Activated CD4-positive, alpha-beta T cell treated with anti-CD3 and anti-CD28 coated beads, Interleukin-2, amount 50 U/mL, for 48 hours (primary cell): ENCODE measurements at regions not wholly inside any gene's neighbourhood (a gene's known extent, or its start where the extent isn't known, plus 50 kb on each side); places are given as distances from the start of the nearest gene placed in this dataset.
"Not testable (repeated sequence)": the region's sequence is repeated elsewhere in the genome, so short reads cannot be mapped to it uniquely, and the experiment has no call there.

Source experiments
- DNase-seq, 2 experiments: peaks; one replicate each; pipeline ENCODE4 v3.0.0-alpha.2; 2020

- DNase-seq: no peak
Measured at GRCh38 chr11:92024788-92025187, 199.8 kb upstream of the FAT3 start.

GRCh38 chr11:92022499-92022898, 202.1 kb upstream of the FAT3 start:
- DNase-seq: no peak

- no peak for DNase-seq
Measured at GRCh38 chr11:92018332-92018731, 206.3 kb upstream of the FAT3 start.

- no peak for DNase-seq
Measured at GRCh38 chr11:92008249-92008648, 216.4 kb upstream of the FAT3 start.

GRCh38 chr11:92002568-92002967, 222.1 kb upstream of the FAT3 start:
- no peak for DNase-seq

GRCh38 chr11:91998481-91998880, 226.1 kb upstream of the FAT3 start:
- no peak for DNase-seq

GRCh38 chr11:91997226-91997625, 227.4 kb upstream of the FAT3 start:
- no peak for DNase-seq

GRCh38 chr11:91996526-91996925, 228.1 kb upstream of the FAT3 start:
- DNase-seq: no peak

- not testable (repeated sequence) for DNase-seq
Measured at GRCh38 chr11:91988443-91988842, 236.2 kb upstream of the FAT3 start.

- DNase-seq: no peak
Measured at GRCh38 chr11:91986218-91986617, 238.4 kb upstream of the FAT3 start.

- no peak for DNase-seq
Measured at GRCh38 chr11:91984033-91984584, 240.5 kb upstream of the FAT3 start.

- DNase-seq: no peak
Measured at GRCh38 chr11:91981995-91982394, 242.6 kb upstream of the FAT3 start.

GRCh38 chr11:91979775-91980174, 244.8 kb upstream of the FAT3 start:
- DNase-seq: no peak

- no peak for DNase-seq
Measured at GRCh38 chr11:91978747-91979146, 245.9 kb upstream of the FAT3 start.

GRCh38 chr11:91972665-91973266, 251.9 kb upstream of the FAT3 start:
- no peak for DNase-seq

- no peak for DNase-seq
Measured at GRCh38 chr11:91970624-91971023, 254.0 kb upstream of the FAT3 start.

GRCh38 chr11:91969486-91969885, 255.1 kb upstream of the FAT3 start:
- no peak for DNase-seq

GRCh38 chr11:91967691-91968045, 256.9 kb upstream of the FAT3 start:
- no peak for DNase-seq

GRCh38 chr11:91967026-91967690, 257.5 kb upstream of the FAT3 start:
- DNase-seq: no peak

GRCh38 chr11:91966368-91966767, 258.2 kb upstream of the FAT3 start:
- DNase-seq: no peak

- no peak for DNase-seq
Measured at GRCh38 chr11:91960770-91961169, 263.8 kb upstream of the FAT3 start.

GRCh38 chr11:91959411-91959810, 265.2 kb upstream of the FAT3 start:
- no peak for DNase-seq

GRCh38 chr11:91956711-91957110, 267.9 kb upstream of the FAT3 start:
- no peak for DNase-seq

GRCh38 chr11:91955206-91955605, 269.4 kb upstream of the FAT3 start:
- DNase-seq: no peak

GRCh38 chr11:91952056-91952455, 272.6 kb upstream of the FAT3 start:
- no peak for DNase-seq
